Iris pigment epithelial cell (primary cell): ENCODE measurements at regions not wholly inside any gene's neighbourhood (a gene's known extent, or its start where the extent isn't known, plus 50 kb on each side); places are given as distances from the start of the nearest gene placed in this dataset.

Source experiments
- DNase-seq: peaks from one replicate; pipeline ENCODE4 v3.0.0-alpha.2; 2011; ENCODE audit warnings: low read depth

GRCh38 chr2:145511946-145512345 is 992.0 kb upstream of the ZEB2 start:
- no peak for DNase-seq

DNA sequence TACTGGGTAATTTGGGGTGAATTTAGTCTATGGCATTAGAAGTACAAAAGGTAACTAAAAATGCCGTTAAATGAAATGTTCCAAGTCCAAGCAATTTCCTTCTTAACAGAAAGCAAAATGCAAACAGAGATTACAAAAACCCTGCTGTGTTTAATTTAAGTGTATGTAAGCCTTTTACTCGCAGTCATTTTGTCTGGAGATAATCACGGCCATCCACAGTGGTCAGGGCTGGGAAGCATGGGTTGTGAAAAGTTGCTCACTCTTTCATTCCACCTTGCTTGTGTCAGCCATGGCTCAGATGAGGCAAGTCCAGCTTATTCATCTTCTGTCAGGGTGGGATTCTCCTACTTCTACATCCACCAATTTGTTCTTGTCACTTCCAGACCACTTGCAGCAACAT is 983.6 kb upstream of the ZEB2 start:
- peak; percentile 17 for DNase-seq

- DNase-seq = no peak
Observed at GRCh38 chr2:145501920-145502319, 982.0 kb upstream of the ZEB2 start.

DNA sequence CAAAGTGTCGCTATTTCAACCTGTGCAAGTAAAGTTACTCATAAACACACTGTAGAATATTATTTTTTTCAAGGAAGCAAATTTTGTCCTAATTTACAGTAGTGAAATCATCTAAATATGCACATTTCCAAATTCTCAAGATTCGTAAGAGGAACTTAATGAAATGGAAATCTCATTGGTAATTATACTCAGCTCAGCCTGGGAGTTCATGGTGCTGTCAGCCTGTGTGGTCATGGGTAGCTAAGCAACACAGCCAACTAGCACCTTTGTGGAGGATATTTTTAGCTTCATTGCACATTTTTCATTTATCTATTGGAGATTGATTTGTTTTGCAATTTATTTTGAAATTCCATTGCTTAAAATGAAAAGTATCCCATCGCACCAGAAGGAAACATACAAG is 975.7 kb upstream of the ZEB2 start:
- no peak for DNase-seq

GRCh38 chr2:145494441-145494840 is 974.5 kb upstream of the ZEB2 start:
- DNase-seq = no peak

DNA sequence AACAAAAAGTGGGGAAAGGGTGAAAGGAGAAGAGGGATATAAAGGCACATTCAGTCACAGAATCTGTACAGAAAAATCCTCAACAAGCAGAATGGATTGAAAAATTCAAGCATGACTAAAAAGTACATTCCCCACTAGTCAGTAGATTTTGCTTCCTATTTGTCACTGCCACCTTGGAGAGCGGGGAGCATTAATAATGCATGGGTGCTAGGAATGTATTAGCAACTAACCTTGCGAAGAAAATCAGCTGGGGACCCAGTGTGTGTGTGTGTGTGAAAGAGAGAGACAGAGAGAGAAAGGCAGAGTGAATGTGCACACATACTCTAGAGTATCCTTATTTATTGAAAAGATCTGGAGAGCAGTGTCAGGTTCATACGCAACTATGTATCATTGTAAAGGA is 968.7 kb upstream of the ZEB2 start:
- peak; percentile 1 for DNase-seq

GRCh38 chr2:145484448-145485097 is 964.7 kb upstream of the ZEB2 start:
- DNase-seq = peak; percentile 79

- no peak for DNase-seq
Observed at GRCh38 chr2:145483854-145484253, 963.9 kb upstream of the ZEB2 start.

GRCh38 chr2:145481334-145481922 is 961.5 kb upstream of the ZEB2 start:
- DNase-seq = no peak

DNA sequence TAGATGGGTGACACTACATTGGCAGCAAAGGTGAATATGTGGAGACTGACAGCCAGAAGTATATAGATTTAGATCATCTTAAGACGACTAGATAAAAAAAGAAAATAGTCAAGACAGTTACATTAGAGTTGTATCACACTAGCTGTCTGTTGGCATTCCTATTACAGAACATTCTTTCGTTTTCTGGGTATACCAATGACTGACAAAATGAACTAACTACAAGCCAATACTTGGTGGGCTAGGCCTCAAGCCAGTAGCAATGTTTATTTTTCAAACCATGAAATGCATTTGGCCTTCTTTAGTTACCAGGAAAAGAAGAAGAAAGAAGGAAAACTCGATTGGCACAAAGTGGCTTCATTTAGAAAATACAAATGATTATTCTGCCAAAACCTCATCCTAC is 944.9 kb upstream of the ZEB2 start:
- no peak for DNase-seq

DNA sequence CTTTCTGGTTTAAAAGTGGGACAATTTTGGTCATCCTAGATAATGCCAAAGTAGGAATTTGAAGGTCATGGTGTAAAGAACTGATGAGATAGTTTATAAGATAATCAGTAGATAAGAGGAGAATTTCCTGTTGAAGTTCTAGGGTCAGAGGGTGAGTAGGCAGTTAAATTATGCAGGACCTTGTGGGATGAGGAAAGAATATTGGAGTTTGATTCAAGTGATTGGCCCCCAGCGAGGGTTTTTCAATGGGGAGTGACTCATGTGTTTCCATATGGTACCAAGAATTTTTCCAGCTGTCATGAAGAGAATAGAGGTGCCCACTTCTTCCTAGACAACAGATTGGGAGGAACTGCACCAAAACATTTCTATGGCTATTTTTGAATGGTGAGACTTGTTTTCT is 940.2 kb upstream of the ZEB2 start:
- DNase-seq = peak; percentile 50

GRCh38 chr2:145431181-145431951 is 911.4 kb upstream of the ZEB2 start:
- DNase-seq = no peak

DNA sequence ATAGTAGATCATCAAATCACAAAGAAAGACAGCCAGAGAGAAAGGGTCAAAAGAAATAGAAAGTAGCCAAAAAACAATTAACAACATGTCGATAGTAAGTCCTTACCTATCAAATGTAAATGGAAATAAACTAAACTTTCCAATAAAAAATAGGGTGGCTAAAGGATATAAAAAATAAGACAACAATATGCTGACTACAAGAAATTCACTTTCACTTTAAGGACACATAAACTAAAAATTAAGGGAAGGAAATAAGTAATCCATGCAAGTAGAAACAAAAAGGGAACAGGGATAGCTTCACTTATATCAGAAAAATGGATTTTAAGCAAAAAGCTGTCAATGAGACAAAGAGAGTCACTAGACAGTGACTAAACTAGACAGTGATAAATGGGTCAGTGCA is 903.9 kb upstream of the ZEB2 start:
- DNase-seq = no peak

DNA sequence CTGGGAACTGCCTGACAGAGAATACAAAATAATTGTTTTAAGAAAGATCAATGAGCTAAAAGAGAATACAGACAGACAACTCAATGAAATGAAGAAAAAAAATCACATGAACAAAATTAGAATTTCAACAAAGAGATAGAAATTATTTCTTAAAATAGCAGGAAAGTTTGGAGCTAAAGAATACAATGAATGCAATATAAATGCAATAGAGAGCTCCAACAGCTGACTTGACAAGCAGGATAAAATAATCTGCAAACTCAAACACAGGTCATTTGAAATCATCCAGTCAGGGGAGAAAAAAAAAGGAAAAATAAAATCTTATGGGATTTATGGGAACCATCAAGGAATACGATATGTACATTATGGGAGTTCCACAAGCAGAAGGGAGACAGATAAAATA is 902.7 kb upstream of the ZEB2 start:
- no peak for DNase-seq

GRCh38 chr2:145421841-145422240 is 901.9 kb upstream of the ZEB2 start:
- DNase-seq = peak; percentile 26

- no peak for DNase-seq
Observed at GRCh38 chr2:145416640-145417039, 896.7 kb upstream of the ZEB2 start.

DNA sequence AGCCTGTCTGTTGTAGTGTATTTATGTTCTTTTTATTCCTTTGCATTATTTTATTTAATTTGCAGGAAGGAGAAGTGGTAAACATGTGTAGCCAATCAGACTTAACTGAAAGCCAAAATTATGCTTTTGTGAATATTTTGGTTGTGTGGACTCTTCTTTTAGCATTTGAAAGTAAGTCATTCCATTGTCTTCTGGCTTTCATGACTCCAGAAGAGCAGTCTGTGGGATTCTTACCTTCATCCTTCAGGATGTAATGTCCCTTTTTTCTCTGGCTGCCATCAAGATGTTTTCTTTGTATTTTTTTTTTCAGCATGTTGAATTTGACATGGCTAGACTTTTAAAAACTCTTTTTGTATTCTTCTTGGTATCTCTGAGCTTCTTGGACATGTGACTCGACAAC is 895.2 kb upstream of the ZEB2 start:
- no peak for DNase-seq

DNA sequence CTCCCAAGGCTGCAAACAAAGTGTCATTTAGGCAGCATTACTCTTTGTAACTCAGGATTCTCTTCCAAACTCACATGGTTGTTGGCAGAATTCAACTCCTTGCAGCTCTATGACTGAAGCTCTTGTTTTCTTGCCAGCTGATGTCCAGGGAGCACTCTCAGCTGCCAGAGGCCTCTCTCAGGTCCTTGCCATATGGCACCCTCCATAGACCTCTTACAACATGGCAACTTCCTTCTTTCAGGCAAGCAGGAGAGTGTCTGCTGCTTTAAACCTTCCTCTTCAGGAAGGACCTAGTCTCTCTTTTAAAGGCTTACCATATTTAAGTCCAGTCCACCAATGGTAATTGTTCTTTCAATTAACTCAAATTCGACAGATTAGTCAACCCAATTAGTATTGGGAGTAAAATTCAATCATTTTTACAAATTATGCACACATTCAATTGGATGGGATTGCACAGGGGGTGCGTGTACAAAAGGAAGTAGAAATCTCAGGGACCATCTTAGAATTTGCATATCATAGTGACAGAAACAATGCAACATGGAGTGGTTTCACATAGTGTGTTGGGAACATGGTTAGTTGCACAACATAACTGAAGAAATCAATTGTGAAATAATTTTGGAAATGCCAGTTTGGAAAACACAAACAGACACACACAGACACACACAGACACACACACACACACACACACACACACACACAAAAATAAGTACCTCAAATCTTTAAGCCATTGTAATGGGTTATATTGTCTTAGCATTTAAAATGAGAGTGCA is 893.5 kb upstream of the ZEB2 start:
- no peak for DNase-seq

- no peak for DNase-seq
Observed at GRCh38 chr2:145412155-145412554, 892.2 kb upstream of the ZEB2 start.

DNA sequence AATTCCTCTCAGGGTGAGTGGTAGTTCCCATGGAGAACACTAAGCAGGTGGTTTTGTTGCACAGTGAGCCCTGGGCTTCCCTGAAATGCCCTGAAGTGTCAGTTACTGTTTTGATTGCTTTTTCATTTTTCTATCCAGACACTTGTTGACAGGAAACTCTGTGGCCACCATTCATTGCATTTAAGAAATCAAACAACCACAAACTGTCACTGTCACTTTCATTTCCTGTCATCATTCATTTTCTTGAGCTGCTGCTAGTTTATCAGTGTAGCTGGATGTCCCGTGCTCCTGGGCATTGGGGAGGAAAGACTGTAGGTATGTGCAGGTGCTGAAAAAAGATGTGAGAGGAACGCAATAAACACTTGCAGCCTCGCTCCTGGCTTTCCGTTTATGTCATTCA is 891.6 kb upstream of the ZEB2 start:
- no peak for DNase-seq

- no peak for DNase-seq
Observed at GRCh38 chr2:145410086-145410485, 890.2 kb upstream of the ZEB2 start.

DNA sequence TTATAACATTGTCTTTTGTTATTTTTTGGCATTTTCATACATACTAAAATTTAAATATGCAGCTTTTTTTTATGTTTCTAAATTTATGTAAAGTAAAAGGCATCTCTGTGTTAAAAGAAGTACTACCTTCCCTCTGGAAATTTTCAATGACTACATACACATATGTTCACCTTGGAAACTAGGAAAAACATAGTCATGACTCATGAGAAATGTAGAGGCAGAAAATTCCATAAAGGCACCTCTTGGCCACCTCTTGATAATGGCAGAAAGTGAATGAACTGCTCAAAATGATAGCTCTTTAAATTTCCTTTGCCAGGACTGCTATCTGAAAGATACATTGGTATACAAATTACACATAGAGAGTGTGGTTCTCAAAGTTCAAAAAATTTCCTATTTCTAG is 889.1 kb upstream of the ZEB2 start:
- no peak for DNase-seq

GRCh38 chr2:145404690-145405089 is 884.8 kb upstream of the ZEB2 start:
- no peak for DNase-seq
